ENCODE measurements at regions not wholly inside any gene's neighbourhood (a gene's known extent, or its start where the extent isn't known, plus 50 kb on each side); places are given as distances from the start of the nearest gene placed in this dataset.

GRCh38 chr10:5582736-5583135 lies 58.0 kb downstream of the CALML3 start:
- H3K79me2 ChIP-seq (ENCODE audit: control insufficient read depth, insufficient read depth, low read length), result no peaks in the 10 kb centered on the region
- no peaks in the 10 kb centered on the region for H3K9me1 ChIP-seq (ENCODE audit: control insufficient read depth, insufficient read depth, low read length)
- peaks cover 4 to 5% of the 10 kb centered on the region in 2 experiments; a peak in 3 of 5 replicates for H3K4me1 ChIP-seq (replicated peaks in 1 of 2; ENCODE audit: control insufficient read depth in 2 of 2, insufficient read depth in 2 of 2, low read length in 2 of 2)
- H3K27ac ChIP-seq (ENCODE audit: extremely low read depth, low read depth, low read length), result no peak overlapping the region
- H4K20me1 ChIP-seq (replicated peaks; ENCODE audit: control insufficient read depth, insufficient read depth, low read length), result no peaks in the 10 kb centered on the region
- POLR2A ChIA-PET, result interaction anchor here (0.5 to 1.6 kb wide), 3 partner anchors 16 to 120 kb away, joined by 3 to 7 read pairs (median 5); no protein-coding TSS in a partner anchor
- DNase-seq (ENCODE audit: extremely low read depth in 1 of 4, low spot score in 3 of 4) (peak; percentile 65 to 76 (median 69)), ATAC-seq (peak; percentile 93), FAIRE-seq (peak; percentile 59)
- H2AFZ ChIP-seq (ENCODE audit: low read depth, low read length), result peak overlapping the region; percentile 18; the same call in 1 of the 2 replicates
- 26% methylated on average over 12 of the region's 12 CpGs for WGBS (ENCODE audit: insufficient coverage, low coverage, missing lambda C conversion rate)
- no peak overlapping the region for H3K9ac ChIP-seq (ENCODE audit: insufficient read depth in 1 of 2, low read depth in 2 of 2, low read length in 2 of 2)
- H3K9me3 ChIP-seq (replicated peaks; ENCODE audit: control insufficient read depth, insufficient read depth, low read depth, low read length), result no peaks in the 10 kb centered on the region
- H3K4me2 ChIP-seq (ENCODE audit: insufficient read depth, low read length), result no peak overlapping the region; the same call in 1 of the 2 replicates
- no TSS peak for BruUV-seq (replicated peaks)
- CTCF ChIA-PET (ENCODE audit: low intra/inter-chr PET ratio), result no interaction called here
- intact Hi-C loops (cut with micrococcal nuclease), result no loop called here
- in situ Hi-C loops (cut with MboI), result no loop called here
- peaks cover 0 to 7% of the 10 kb centered on the region in 2 experiments; a peak in 1 of 5 replicates for H3K27me3 ChIP-seq (ENCODE audit: control insufficient read depth in 2 of 2, insufficient read depth in 2 of 2, low read length in 2 of 2)
- H3K4me3 ChIP-seq, result no peak overlapping the region
- H3K36me3 ChIP-seq (ENCODE audit: control insufficient read depth, insufficient read depth, low read length), result no peaks in the 10 kb centered on the region
- TF ChIP-seq RAD21 (CRISPR knock-in tag; conservative IDR thresholded peaks at IDR 0.05 in 1 of 2, IDR thresholded peaks at IDR 0.05 in 1 of 2) (peak; percentile 24 to 56; a peak in 3 of 4 replicates), KAT8 (IDR thresholded peaks at IDR 0.05; ENCODE audit: low read depth) (no peak), TRIM28 (IDR thresholded peaks at IDR 0.05) (no peak), E2F3 (CRISPR knock-in tag; IDR thresholded peaks at IDR 0.05) (no peak), MED1 (CRISPR knock-in tag; IDR thresholded peaks at IDR 0.05; ENCODE audit: borderline replicate concordance) (no peak), MXI1 (IDR thresholded peaks at IDR 0.05; ENCODE audit: low read depth, low read length) (no peak), ZNF780A (CRISPR knock-in tag; IDR thresholded peaks at IDR 0.05) (no peak), MEIS2 (IDR thresholded peaks at IDR 0.05; ENCODE audit: partially characterized antibody) (peak; percentile 79), KDM1A (IDR thresholded peaks at IDR 0.05) (peak; percentile 85 to 90), TOE1 (IDR thresholded peaks at IDR 0.05; ENCODE audit: borderline replicate concordance) (no peak), TOE1 (CRISPR knock-in tag; IDR thresholded peaks at IDR 0.05; ENCODE audit: borderline replicate concordance, low read depth) (no peak), SMARCC2 (IDR thresholded peaks at IDR 0.05; ENCODE audit: low read depth) (no peak), FOXP4 (CRISPR knock-in tag; IDR thresholded peaks at IDR 0.05; ENCODE audit: borderline replicate concordance) (no peak), FOSL1 (tag; conservative IDR thresholded peaks at IDR 0.05) (no peak), TCF7L2 (IDR thresholded peaks at IDR 0.05; ENCODE audit: low read depth, low read length) (no peak), LEF1 (IDR thresholded peaks at IDR 0.05) (no peak), DDX20 (tag; IDR thresholded peaks at IDR 0.05; ENCODE audit: low read depth) (no peak)
- TF ChIP-seq, protein P1, sequence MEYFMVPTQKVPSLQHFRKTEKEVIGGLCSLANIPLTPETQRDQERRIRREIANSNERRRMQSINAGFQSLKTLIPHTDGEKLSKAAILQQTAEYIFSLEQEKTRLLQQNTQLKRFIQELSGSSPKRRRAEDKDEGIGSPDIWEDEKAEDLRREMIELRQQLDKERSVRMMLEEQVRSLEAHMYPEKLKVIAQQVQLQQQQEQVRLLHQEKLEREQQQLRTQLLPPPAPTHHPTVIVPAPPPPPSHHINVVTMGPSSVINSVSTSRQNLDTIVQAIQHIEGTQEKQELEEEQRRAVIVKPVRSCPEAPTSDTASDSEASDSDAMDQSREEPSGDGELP (CRISPR knock-in tag; IDR thresholded peaks at IDR 0.05; ENCODE audit: borderline replicate concordance), result 0 out of 2 replicates have a peak, but pooled peaks have one; percentile 6

All from K562 (cell line).